ENCODE measurements at regions not wholly inside any gene's neighbourhood (a gene's known extent, or its start where the extent isn't known, plus 50 kb on each side); places are given as distances from the start of the nearest gene placed in this dataset.

DNA sequence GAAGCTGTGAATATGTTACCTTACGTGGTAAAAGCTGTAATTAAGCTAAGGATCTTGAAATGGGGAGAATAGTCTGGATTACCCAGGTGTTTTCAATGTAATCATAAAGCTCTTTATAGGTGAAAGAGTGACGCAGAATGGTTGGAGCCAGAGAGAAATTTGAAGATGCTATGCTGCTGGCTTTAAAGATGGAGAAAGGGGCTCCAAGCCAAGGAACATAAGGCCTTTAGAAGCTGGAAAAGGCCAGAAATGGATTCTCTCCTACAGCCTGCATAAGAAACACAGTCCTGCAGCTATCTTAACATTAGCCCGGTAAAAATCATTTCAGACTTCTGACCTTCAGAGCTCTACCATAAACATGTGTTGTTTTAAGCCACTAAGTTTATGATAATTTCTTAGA, 243.3 kb upstream of the VLDLR start:
- Histone ChIP-seq H2BK5ac (ENCODE audit: low read depth, low read length, poor library complexity, severe bottlenecking) (no peak overlapping the region), H4K91ac (ENCODE audit: insufficient read depth, low read depth, low read length) (no peak overlapping the region), H3K23ac (ENCODE audit: low read depth, low read length) (no peak overlapping the region), H3K79me1 (ENCODE audit: low read depth in 1 of 2, low read length in 2 of 2) (no peaks in the 10 kb centered on the region), H4K5ac (ENCODE audit: low read depth, low read length) (no peak overlapping the region), H2AK5ac (ENCODE audit: low read depth, low read length) (no peak overlapping the region), H3K14ac (replicated peaks; ENCODE audit: low read depth, low read length) (no peak overlapping the region), H3K9me3 (ENCODE audit: control insufficient read depth, insufficient read depth, low read length) (no peaks in the 10 kb centered on the region), H3K4me1 (ENCODE audit: control insufficient read depth, insufficient read depth, low read length) (no peaks in the 10 kb centered on the region), H3K36me3 (ENCODE audit: control insufficient read depth, insufficient read depth, low read length) (no peaks in the 10 kb centered on the region), H3K4me2 (ENCODE audit: low read depth, low read length) (no peak overlapping the region), H3K4ac (ENCODE audit: low read depth, low read length) (no peak overlapping the region), H3K27ac (ENCODE audit: insufficient read depth, low read length) (no peak overlapping the region), H3K4me3 (ENCODE audit: insufficient read depth, low read depth, low read length) (no peak overlapping the region), H2BK120ac (ENCODE audit: low read depth, low read length) (no peak overlapping the region), H2BK20ac (ENCODE audit: low read depth, low read length) (no peak overlapping the region), H3K56ac (ENCODE audit: extremely low read depth, insufficient read depth, low read length) (no peak overlapping the region), H3K9me1 (ENCODE audit: insufficient read depth, low read length) (no peaks in the 10 kb centered on the region), H2AFZ (replicated peaks; ENCODE audit: low read length, poor library complexity) (no peak overlapping the region), H3K18ac (ENCODE audit: low read depth, low read length) (no peak overlapping the region), H4K20me1 (ENCODE audit: insufficient read depth, low read length) (no peaks in the 10 kb centered on the region), H4K8ac (ENCODE audit: low read depth in 2 of 2, low read length in 2 of 2) (no peak overlapping the region), H2BK15ac (ENCODE audit: low read depth, low read length) (no peak overlapping the region), H3K9ac (ENCODE audit: low read depth, low read length) (no peak overlapping the region), H2AK9ac (replicated peaks; ENCODE audit: low read depth, low read length, poor library complexity) (no peak overlapping the region), H3K27me3 (ENCODE audit: control insufficient read depth, insufficient read depth, low read length) (peaks cover 8% of the 10 kb centered on the region; the same call in 1 of the 2 replicates)
- intact Hi-C loops (cut with micrococcal nuclease) = no loop called here
- CTCF ChIA-PET = no interaction called here
- WGBS, 2 experiments (ENCODE audit: extremely low coverage in 2 of 2, insufficient read length in 1 of 2) = no CpG with 5 or more reads among the region's 3 CpGs
- dilution Hi-C loops (cut with HindIII; ENCODE audit: low sequenced_read_pairs, unreplicated experiment) = no loop called here
- in situ Hi-C loops (cut with MboI; ENCODE audit: low sequenced_read_pairs) = no loop called here
- POLR2A ChIA-PET (ENCODE audit: unreplicated experiment) = no interaction called here
- TF ChIP-seq CTCF (conservative IDR thresholded peaks at IDR 0.05; ENCODE audit: low read depth, low read length) (no peak), MAFK (IDR thresholded peaks at IDR 0.05; ENCODE audit: low read depth, low read length) (no peak), POLR2A (IDR thresholded peaks at IDR 0.05; ENCODE audit: low read depth, low read length) (no peak), FOS (IDR thresholded peaks at IDR 0.05; ENCODE audit: low read depth, low read length) (no peak)
- ATAC-seq (ENCODE audit: low read depth) = no peak
- DNase-seq = no peak
- BruUV-seq (replicated peaks) = no TSS peak

All from IMR-90 (cell line).